Mesodermal cell (in vitro differentiated cells): ENCODE measurements at regions not wholly inside any gene's neighbourhood (a gene's known extent, or its start where the extent isn't known, plus 50 kb on each side); places are given as distances from the start of the nearest gene placed in this dataset.

Experiments
- H3K27ac ChIP-seq: 2 replicates; pipeline ENCODE4 v1.7.0; 2013; ENCODE audit warnings: mild to moderate bottlenecking, low read depth, low read length, moderate library complexity; ENCODE audit not compliant: severe bottlenecking
- H3K36me3 ChIP-seq: 2 replicates; pipeline ENCODE4 v1.7.1; 2013; ENCODE audit warnings: mild to moderate bottlenecking, low read length, moderate library complexity; ENCODE audit not compliant: control insufficient read depth, insufficient read depth
- H3K4me1 ChIP-seq: one replicate; pipeline ENCODE4 v1.7.1; 2013; ENCODE audit warnings: mild to moderate bottlenecking, low read length; ENCODE audit not compliant: insufficient read depth, control insufficient read depth, poor library complexity, severe bottlenecking
- H3K4me3 ChIP-seq: 2 replicates; pipeline ENCODE4 v1.7.0; 2013; ENCODE audit warnings: low read length, control low read depth, mild to moderate bottlenecking; ENCODE audit not compliant: insufficient read depth, poor library complexity, severe bottlenecking; ENCODE audit errors: extremely low read depth
- H3K9me3 ChIP-seq: 2 replicates; pipeline ENCODE4 v1.7.1; 2013; ENCODE audit warnings: mild to moderate bottlenecking, low read length, moderate library complexity; ENCODE audit not compliant: control insufficient read depth
- WGBS, 2 experiments: methylation state at CpG; one replicate each; pipeline ENCODE4 v1.1.5; 2013; ENCODE audit warnings: missing lambda C conversion rate in 2 of 2; ENCODE audit not compliant: insufficient coverage in 2 of 2; 5-methylcytosine and 5-hydroxymethylcytosine counted together

DNA sequence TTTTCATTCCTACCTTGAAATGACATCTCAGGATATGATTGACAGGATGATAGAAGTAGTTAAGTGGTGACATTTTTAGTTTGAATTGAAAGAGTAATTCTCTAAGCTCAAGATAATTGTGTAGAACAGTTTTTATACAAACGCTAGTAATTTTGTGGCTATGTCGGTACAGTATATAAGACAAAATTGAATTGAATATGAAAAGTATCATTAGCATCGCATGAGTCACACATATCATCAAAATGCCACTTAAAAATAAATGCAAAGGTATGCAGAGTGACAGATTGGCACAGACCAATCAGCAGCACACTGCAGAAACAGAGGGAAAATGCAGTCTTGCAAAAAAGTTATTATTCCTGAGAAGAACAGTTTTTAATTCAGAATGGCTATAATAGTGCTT is 608.2 kb upstream of the NETO1 start:
- Histone ChIP-seq H3K36me3 (no peaks in the 10 kb centered on the region), H3K27ac (no peak overlapping the region), H3K9me3 (no peaks in the 10 kb centered on the region), H3K4me3 (no peak overlapping the region), H3K4me1 (no peaks in the 10 kb centered on the region)
- no CpG with 5 or more reads among the region's 3 CpGs for WGBS, 2 experiments

DNA sequence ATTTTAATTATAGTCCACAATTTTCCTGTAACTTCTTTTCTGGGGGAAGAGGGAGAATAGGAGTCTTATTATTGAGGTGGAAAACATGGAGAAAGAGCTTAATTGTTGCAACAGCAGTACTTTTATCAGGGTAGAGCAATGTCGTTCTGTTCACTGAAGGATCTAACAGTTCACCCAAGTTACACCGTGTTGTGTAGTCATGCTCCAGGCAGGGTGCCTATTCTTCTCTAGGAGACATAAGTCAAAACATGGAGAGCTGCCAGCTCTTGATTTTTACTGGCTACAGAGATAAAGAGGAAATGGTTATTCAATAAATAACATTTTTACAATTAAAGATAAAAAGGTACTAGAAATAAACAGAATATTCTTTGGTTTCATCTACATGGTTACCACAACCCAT is 594.3 kb upstream of the NETO1 start:
- 73 to 93% methylated on average over 2 of the region's 2 CpGs for WGBS, 2 experiments
- Histone ChIP-seq H3K9me3 (no peaks in the 10 kb centered on the region), H3K4me1 (no peaks in the 10 kb centered on the region), H3K27ac (no peak overlapping the region), H3K36me3 (no peaks in the 10 kb centered on the region), H3K4me3 (no peak overlapping the region)

DNA sequence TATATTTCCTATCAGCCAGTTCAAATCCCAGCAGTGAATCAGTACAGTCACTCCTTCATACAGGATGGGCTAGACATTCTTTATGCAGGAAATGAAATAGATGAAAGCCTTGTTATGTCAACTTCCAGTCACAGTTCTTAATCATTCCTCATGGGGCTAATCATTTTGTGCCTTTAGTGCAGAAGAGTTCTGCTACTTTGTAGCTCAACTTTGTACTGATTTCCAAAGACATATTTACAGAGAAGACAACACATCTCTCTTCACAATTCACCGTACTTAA is 593.9 kb upstream of the NETO1 start:
- H3K4me3 ChIP-seq = no peak overlapping the region
- no peak overlapping the region for H3K27ac ChIP-seq
- H3K36me3 ChIP-seq = no peaks in the 10 kb centered on the region
- H3K9me3 ChIP-seq = no peaks in the 10 kb centered on the region
- no CpG with 5 or more reads among the region's 1 CpG for WGBS, 2 experiments
- no peaks in the 10 kb centered on the region for H3K4me1 ChIP-seq

DNA sequence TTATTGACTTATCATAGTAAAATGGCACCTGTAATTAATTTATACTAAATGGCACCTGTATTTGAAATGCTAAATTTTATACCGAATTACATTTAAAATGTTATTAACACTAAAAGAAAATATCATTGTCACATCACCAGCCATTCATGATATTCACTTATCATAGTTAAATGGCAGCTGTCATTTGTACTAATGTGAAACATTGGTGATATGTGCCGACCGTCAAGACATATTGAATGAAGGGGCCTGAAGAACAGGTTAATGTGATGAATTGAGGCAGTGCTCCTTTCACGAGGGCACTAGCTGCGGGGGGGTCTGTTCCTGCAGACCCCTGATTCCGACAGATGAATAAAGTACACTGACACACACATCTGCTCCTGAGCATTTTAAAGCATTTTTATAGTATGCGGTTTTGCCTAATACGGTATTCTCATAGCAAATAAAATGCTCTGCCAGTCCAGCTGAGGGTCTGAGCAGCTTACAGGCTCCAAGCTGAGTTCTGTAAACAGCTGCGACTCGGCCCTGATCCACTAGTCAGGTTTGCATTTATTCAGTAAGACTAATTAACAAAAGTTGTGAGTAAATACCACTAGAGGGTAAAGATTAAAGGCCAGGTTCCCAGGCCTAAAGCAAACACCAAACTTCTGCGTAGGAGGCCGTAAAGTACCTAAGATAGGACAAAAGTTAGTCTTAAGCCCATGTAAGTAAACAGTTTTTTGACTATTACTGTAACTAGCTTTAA is 593.4 kb upstream of the NETO1 start:
- no peaks in the 10 kb centered on the region for H3K4me1 ChIP-seq
- H3K9me3 ChIP-seq = no peaks in the 10 kb centered on the region
- H3K4me3 ChIP-seq = no peak overlapping the region
- H3K36me3 ChIP-seq = no peaks in the 10 kb centered on the region
- 91 to 95% methylated on average over 3 to 4 of the region's 12 CpGs for WGBS, 2 experiments
- H3K27ac ChIP-seq = no peak overlapping the region

DNA sequence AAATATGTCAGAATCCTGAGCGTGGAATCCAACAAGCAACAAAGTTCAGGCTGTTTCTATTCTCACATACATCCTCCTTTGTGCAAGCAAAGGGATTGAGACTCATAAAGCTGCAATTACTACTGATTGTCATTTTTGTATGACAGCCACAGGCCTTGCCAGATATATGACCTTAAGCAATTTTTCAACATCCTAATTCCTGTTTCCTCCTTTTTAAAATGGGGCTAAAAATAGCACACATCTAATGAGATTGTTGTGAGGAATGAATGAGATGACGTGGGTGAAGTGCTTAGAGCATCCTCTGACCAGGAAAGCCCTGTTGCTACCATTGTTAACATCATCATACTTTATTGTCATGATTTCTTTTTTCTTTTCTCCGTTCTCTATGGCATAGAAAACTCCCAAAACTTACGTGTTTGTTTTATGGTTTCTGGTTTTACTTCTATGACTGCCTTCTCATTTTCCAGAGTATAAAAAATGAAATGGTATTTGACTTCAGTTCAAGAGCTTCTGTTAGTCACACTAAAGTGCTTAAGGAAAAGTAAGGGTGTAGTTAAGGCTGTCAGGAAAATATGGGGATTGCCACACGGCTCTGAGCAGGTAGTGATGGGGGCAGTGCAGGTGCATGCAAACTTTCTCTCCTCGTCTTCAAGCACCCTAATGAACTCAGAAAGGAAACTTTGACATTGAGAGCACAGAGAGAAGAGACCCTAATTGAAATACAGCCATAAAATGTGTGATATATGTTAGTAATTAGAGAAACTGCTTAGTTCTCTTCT is 590.6 kb upstream of the NETO1 start:
- H3K27ac ChIP-seq = no peak overlapping the region
- H3K9me3 ChIP-seq = no peaks in the 10 kb centered on the region
- no peaks in the 10 kb centered on the region for H3K4me1 ChIP-seq
- no peaks in the 10 kb centered on the region for H3K36me3 ChIP-seq
- H3K4me3 ChIP-seq = no peak overlapping the region
- WGBS, 2 experiments = 100% methylated on average over 1 of the region's 6 CpGs

DNA sequence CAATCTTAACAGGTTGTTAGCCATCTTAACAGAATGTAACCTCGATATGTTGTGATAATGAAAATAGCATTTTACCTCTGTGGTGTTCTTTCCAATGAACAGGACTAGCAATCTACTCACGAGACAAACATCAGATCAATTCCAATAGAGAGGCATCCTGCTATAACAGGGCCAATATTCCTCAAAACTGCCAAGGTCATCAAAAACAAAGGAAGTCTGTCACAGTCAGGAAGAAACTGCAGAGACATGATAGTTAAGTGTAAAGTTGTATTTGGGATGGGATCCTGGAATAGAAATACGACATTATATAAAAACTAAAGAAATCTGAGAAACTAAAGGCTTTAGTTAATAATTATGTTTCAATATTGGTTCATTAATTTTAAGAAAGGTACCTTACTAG is 588.9 kb upstream of the NETO1 start:
- H3K4me3 ChIP-seq = no peak overlapping the region
- H3K4me1 ChIP-seq = no peaks in the 10 kb centered on the region
- H3K27ac ChIP-seq = no peak overlapping the region
- WGBS, 2 experiments = 83% methylated on average over 1 of the region's 3 CpGs; no CpG with 5 or more reads in 1 of the 2 experiments
- no peaks in the 10 kb centered on the region for H3K9me3 ChIP-seq
- H3K36me3 ChIP-seq = no peaks in the 10 kb centered on the region

DNA sequence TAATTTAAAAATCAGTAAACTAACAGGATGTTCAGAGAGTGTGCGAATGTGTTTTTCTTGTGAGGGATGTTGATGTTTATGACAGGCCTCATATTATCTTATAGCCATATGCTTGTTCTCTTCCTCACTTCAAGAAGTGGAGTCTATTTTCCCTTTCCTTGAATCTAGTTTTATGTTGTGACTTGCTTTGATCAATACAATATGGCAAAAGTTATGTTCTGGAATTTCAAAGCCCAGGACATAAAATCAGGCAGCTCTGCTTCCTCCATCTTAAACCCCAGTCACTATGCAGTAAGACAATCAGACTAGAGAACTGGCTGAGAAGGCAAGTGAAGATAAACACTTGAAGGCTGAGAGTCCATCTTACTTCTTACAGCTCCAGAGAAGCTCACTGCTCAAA is 585.1 kb upstream of the NETO1 start:
- Histone ChIP-seq H3K4me3 (no peak overlapping the region), H3K4me1 (no peaks in the 10 kb centered on the region), H3K36me3 (no peaks in the 10 kb centered on the region), H3K9me3 (no peaks in the 10 kb centered on the region), H3K27ac (no peak overlapping the region)
- WGBS, 2 experiments = no CpG with 5 or more reads among the region's 1 CpG

DNA sequence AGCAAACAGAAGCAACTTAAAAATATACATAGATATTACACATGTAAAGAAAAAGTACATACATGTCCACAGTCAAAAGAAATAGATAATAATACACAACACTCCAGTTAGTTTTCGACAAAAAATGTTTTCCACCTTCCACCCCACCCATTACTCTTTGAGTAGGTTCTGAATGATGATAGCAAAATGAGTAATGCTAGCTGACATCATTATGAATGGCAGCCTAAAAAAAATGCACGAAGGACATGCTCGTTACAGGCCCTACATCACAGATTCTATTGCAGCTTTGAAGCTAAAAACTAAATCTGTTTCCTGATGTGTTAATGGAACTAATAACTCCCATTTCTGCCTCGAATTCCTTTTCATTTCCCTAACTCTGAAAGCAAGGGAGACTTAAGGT is 578.7 kb upstream of the NETO1 start:
- Histone ChIP-seq H3K4me1 (no peaks in the 10 kb centered on the region), H3K36me3 (no peaks in the 10 kb centered on the region), H3K4me3 (no peak overlapping the region), H3K9me3 (no peaks in the 10 kb centered on the region), H3K27ac (no peak overlapping the region)
- 100% methylated on average over 1 of the region's 4 CpGs; no CpG with 5 or more reads in 1 of the 2 experiments for WGBS, 2 experiments

DNA sequence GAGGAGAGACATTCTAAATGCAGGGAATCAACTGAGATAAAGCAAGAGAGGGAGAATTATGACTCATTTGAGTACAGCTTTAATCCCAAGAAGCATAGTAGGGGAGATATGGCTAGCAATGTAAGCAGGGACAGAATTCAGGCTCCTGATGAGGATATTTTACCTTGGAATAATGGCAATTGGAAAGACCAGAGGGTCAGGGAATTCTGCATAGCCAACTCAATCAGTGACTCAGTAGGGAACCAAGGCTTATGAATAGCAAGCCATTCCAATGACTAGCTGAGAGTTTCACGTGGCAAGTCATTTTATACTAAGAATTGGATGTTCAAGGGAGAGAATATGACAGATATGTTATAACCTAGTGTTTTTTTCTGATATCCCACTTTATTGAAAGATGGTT is 563.8 kb upstream of the NETO1 start:
- Histone ChIP-seq H3K36me3 (no peaks in the 10 kb centered on the region), H3K4me3 (no peak overlapping the region), H3K4me1 (no peaks in the 10 kb centered on the region), H3K9me3 (no peaks in the 10 kb centered on the region), H3K27ac (no peak overlapping the region)
- WGBS, 2 experiments = 33% methylated on average over 1 of the region's 1 CpG; no CpG with 5 or more reads in 1 of the 2 experiments

DNA sequence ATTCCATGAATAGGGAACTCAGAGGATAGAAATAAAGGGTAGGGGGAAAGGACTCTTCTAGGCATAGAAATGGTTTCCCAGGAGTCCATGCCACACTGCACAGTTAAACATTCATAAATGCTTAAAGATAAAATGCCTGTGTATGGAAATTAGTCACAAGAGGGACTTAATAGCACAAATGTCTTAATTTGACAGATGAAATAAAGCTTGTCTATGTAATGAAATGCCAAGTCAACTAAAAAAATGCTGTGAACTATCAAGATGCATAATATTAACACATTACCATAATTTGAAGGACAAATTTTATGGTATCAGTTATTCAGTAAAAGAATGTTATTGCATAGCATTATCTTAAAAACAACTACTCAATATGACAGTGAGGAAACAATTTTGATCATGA is 553.2 kb upstream of the NETO1 start:
- Histone ChIP-seq H3K27ac (no peak overlapping the region), H3K36me3 (no peaks in the 10 kb centered on the region), H3K4me3 (no peak overlapping the region), H3K9me3 (no peaks in the 10 kb centered on the region), H3K4me1 (no peaks in the 10 kb centered on the region)

DNA sequence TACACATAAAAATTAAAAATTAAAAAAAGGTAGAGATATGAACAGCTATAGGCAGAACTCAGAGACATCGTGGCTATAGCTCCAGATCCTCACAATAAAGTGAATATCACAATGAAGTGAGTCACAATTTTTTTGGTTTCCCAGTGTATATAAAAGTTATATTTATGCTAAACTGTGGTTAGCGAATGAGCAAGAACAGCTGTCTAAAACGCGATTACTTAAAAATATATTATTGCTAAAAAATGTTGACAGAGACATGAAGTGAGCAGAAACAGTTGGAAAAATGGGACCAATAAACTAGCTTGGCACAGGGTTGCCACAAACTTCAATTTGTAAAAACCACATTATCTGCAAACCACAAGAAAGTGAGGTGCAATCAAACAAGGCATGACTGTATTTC is 551.7 kb upstream of the NETO1 start:
- Histone ChIP-seq H3K27ac (no peak overlapping the region), H3K36me3 (no peaks in the 10 kb centered on the region), H3K4me3 (no peak overlapping the region), H3K4me1 (no peaks in the 10 kb centered on the region), H3K9me3 (no peaks in the 10 kb centered on the region)
- no CpG with 5 or more reads among the region's 4 CpGs for WGBS, 2 experiments
